Trophoblast cell (in vitro differentiated cells and primary cell): ENCODE measurements at regions not wholly inside any gene's neighbourhood (a gene's known extent, or its start where the extent isn't known, plus 50 kb on each side); places are given as distances from the start of the nearest gene placed in this dataset.

Experiments used
- DNase-seq, 2 donors: peaks; one replicate each; pipeline ENCODE4 v3.0.0-alpha.2; 2016
- H2AFZ ChIP-seq: 2 replicates; pipeline ENCODE4 v1.6.1; 2013; ENCODE audit warnings: low read length, moderate library complexity, mild to moderate bottlenecking; ENCODE audit not compliant: insufficient read depth, poor library complexity
- H2AK5ac ChIP-seq: 2 replicates; pipeline ENCODE4 v1.6.1; 2013; ENCODE audit warnings: mild to moderate bottlenecking, low read length
- H2BK120ac ChIP-seq: 2 replicates; pipeline ENCODE4 v1.6.1; 2013; ENCODE audit warnings: low read length, mild to moderate bottlenecking, moderate library complexity; ENCODE audit not compliant: insufficient read depth, poor library complexity
- H2BK12ac ChIP-seq: 2 replicates; pipeline ENCODE4 v1.6.1; 2013; ENCODE audit warnings: mild to moderate bottlenecking, low read length, moderate library complexity
- H2BK5ac ChIP-seq: 2 replicates; pipeline ENCODE4 v1.6.1; 2013; ENCODE audit warnings: low read length, low read depth, moderate library complexity, mild to moderate bottlenecking; ENCODE audit not compliant: poor library complexity
- H3K14ac ChIP-seq: 2 replicates; pipeline ENCODE4 v1.6.1; 2013; ENCODE audit warnings: mild to moderate bottlenecking, low read length
- H3K18ac ChIP-seq: 2 replicates; pipeline ENCODE4 v1.6.1; 2013; ENCODE audit warnings: mild to moderate bottlenecking, low read length
- H3K23ac ChIP-seq: 2 replicates; pipeline ENCODE4 v1.6.1; 2013; ENCODE audit warnings: low read length
- H3K27ac ChIP-seq: 2 replicates; pipeline ENCODE4 v1.5.1; 2013; ENCODE audit warnings: low read depth, mild to moderate bottlenecking, inconsistent platforms, low read length, moderate library complexity
- H3K27me3 ChIP-seq: 2 replicates; pipeline ENCODE4 v1.6.1; 2013; ENCODE audit warnings: inconsistent platforms, mild to moderate bottlenecking, low read length, moderate library complexity; ENCODE audit not compliant: insufficient read depth
- H3K36me3 ChIP-seq, 2 experiments: 1 replicate in 1 of 2; 2 replicates in 1 of 2; pipeline ENCODE4 v1.6.1; 2013; ENCODE audit warnings: low read length in 2 of 2, mild to moderate bottlenecking in 2 of 2, moderate library complexity in 1 of 2; ENCODE audit not compliant: insufficient read depth in 2 of 2, control insufficient read depth in 1 of 2
- H3K4ac ChIP-seq: 2 replicates; pipeline ENCODE4 v1.6.1; 2013; ENCODE audit warnings: low read depth, mild to moderate bottlenecking, low read length, moderate library complexity
- H3K4me1 ChIP-seq, 2 experiments: 1 replicate in 1 of 2; 2 replicates in 1 of 2; pipeline ENCODE4 v1.6.1; 2013; ENCODE audit warnings: low read length in 2 of 2, mild to moderate bottlenecking in 2 of 2, moderate library complexity in 1 of 2; ENCODE audit not compliant: insufficient read depth in 2 of 2, control insufficient read depth in 1 of 2
- H3K4me2 ChIP-seq: 2 replicates; pipeline ENCODE4 v1.6.1; 2013; ENCODE audit warnings: inconsistent platforms, mild to moderate bottlenecking, low read length, moderate library complexity
- H3K4me3 ChIP-seq: 2 replicates; pipeline ENCODE4 v1.5.1; 2013; ENCODE audit warnings: mild to moderate bottlenecking, low read depth, low read length, inconsistent platforms
- H3K79me1 ChIP-seq: one replicate; pipeline ENCODE4 v1.6.1; 2013; ENCODE audit warnings: low read length
- H3K79me2 ChIP-seq: 2 replicates; pipeline ENCODE4 v1.6.1; 2013; ENCODE audit warnings: low read length, mild to moderate bottlenecking; ENCODE audit not compliant: control insufficient read depth, insufficient read depth, poor library complexity
- H3K9ac ChIP-seq: 2 replicates; pipeline ENCODE4 v1.6.1; 2013; ENCODE audit warnings: mild to moderate bottlenecking, low read length
- H3K9me3 ChIP-seq: 2 replicates; pipeline ENCODE4 v1.6.1; 2013; ENCODE audit warnings: low read depth, mild to moderate bottlenecking, control low read depth, inconsistent platforms, low read length; ENCODE audit not compliant: insufficient read depth
- H4K12ac ChIP-seq: 2 replicates; pipeline ENCODE4 v1.6.1; 2013; ENCODE audit warnings: low read depth, mild to moderate bottlenecking, low read length, moderate library complexity
- H4K8ac ChIP-seq: 2 replicates; pipeline ENCODE4 v1.6.1; 2013; ENCODE audit warnings: low read depth, mild to moderate bottlenecking, low read length, moderate library complexity
- H4K91ac ChIP-seq: one replicate; pipeline ENCODE4 v1.6.1; 2013; ENCODE audit warnings: low read depth, mild to moderate bottlenecking, low read length, moderate library complexity
- WGBS: extraction: QIAGEN DNeasy Blood & Tissue Kit; methylation state at CpG from one replicate; pipeline ENCODE4 v1.1.7; 2013; ENCODE audit warnings: missing lambda C conversion rate; ENCODE audit not compliant: insufficient read length, insufficient coverage; ENCODE audit errors: extremely low coverage; 5-methylcytosine and 5-hydroxymethylcytosine counted together

- Histone ChIP-seq H2BK5ac (no peak overlapping the region), H4K12ac (no peak overlapping the region), H3K4me1 (no peaks in the 10 kb centered on the region), H4K8ac (no peak overlapping the region), H3K79me2 (no peaks in the 10 kb centered on the region), H2AFZ (no peak overlapping the region), H3K18ac (no peak overlapping the region), H3K27me3 (no peaks in the 10 kb centered on the region), H3K9me3 (peaks cover 1% of the 10 kb centered on the region), H3K4ac (no peak overlapping the region), H3K14ac (no peak overlapping the region), H3K9ac (no peak overlapping the region), H2BK120ac (no peak overlapping the region), H3K23ac (no peak overlapping the region), H4K91ac (no peak overlapping the region), H3K36me3 (no peaks in the 10 kb centered on the region), H3K79me1 (no peaks in the 10 kb centered on the region), H2BK12ac (no peak overlapping the region), H3K4me2 (no peak overlapping the region), H3K27ac (no peak overlapping the region), H2AK5ac (no peak overlapping the region), H3K4me3 (no peak overlapping the region)
- WGBS, result no CpG with 5 or more reads among the region's 5 CpGs
- DNase-seq, result no peak
These were observed 147.2 kb upstream of the SLC1A4 start for GRCh38 chr2:64842030-64842429.

GRCh38 chr2:64844087-64844486 lies 145.1 kb upstream of the SLC1A4 start:
- H3K4me3 ChIP-seq, result no peak overlapping the region
- H3K18ac ChIP-seq, result no peak overlapping the region
- H3K9ac ChIP-seq, result no peak overlapping the region
- no peak overlapping the region for H3K23ac ChIP-seq
- H4K8ac ChIP-seq, result no peak overlapping the region
- no peaks in the 10 kb centered on the region for H3K79me2 ChIP-seq
- H3K9me3 ChIP-seq, result no peaks in the 10 kb centered on the region
- H3K4me2 ChIP-seq, result no peak overlapping the region
- H3K27ac ChIP-seq, result no peak overlapping the region
- H2BK5ac ChIP-seq, result no peak overlapping the region
- H3K36me3 ChIP-seq, result no peaks in the 10 kb centered on the region
- no peak overlapping the region for H4K91ac ChIP-seq
- H3K27me3 ChIP-seq, result no peaks in the 10 kb centered on the region
- no peak overlapping the region for H2BK12ac ChIP-seq
- no peak overlapping the region for H3K14ac ChIP-seq
- no peak overlapping the region for H3K4ac ChIP-seq
- no peak overlapping the region for H2AK5ac ChIP-seq
- H3K79me1 ChIP-seq, result peaks cover under 1% of the 10 kb centered on the region
- H3K4me1 ChIP-seq, result peaks cover 5 to 10% of the 10 kb centered on the region in 2 experiments
- no peak overlapping the region for H2AFZ ChIP-seq
- no peak overlapping the region for H2BK120ac ChIP-seq
- DNase-seq, result no peak
- no CpG with 5 or more reads among the region's 2 CpGs for WGBS
- no peak overlapping the region for H4K12ac ChIP-seq

DNA sequence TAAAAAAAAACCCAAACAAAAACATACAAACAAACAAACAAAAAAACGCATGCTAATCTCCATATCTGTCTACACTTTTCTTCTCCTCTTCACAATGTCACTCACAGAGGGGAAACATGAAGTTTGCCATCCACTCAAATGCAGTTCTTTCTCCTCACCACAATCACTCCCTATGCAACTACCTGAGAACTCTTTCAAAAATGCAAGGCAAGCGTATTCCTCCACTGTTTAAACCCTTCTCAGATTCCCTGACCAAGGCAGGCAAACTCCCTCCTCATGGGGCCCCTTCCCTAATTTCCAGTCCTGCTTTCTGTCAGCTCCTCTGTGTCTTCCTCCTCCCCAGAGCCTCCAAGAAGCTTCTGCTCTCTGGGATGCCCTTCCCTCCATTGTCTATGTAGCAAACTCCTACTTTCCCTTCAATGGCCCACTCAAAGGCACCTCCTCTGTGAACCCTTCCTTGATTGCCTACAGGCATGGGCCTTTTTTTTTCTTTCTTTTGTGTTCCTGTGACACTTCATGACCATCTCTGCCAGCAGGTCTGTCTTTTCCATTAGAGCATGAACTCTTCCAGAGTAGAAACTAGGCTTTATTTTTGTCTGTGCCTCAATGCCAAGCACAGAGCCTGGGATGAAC lies 143.8 kb upstream of the SLC1A4 start:
- Histone ChIP-seq H3K27me3 (no peaks in the 10 kb centered on the region), H3K79me1 (peaks cover 2% of the 10 kb centered on the region), H4K8ac (no peak overlapping the region), H2BK12ac (no peak overlapping the region), H3K79me2 (no peaks in the 10 kb centered on the region), H3K4ac (no peak overlapping the region), H3K9me3 (no peaks in the 10 kb centered on the region), H3K36me3 (no peaks in the 10 kb centered on the region), H2AK5ac (no peak overlapping the region), H2BK120ac (no peak overlapping the region), H3K4me3 (no peak overlapping the region), H3K4me1 (peaks cover 5 to 10% of the 10 kb centered on the region in 2 experiments), H3K23ac (no peak overlapping the region), H3K18ac (no peak overlapping the region), H3K27ac (no peak overlapping the region), H2BK5ac (no peak overlapping the region), H3K14ac (no peak overlapping the region), H3K4me2 (no peak overlapping the region), H3K9ac (no peak overlapping the region), H4K91ac (no peak overlapping the region), H4K12ac (no peak overlapping the region), H2AFZ (no peak overlapping the region)
- 100% methylated on average over 1 of the region's 2 CpGs for WGBS
- DNase-seq, result no peak

GRCh38 chr2:64846177-64846576 lies 143.0 kb upstream of the SLC1A4 start:
- Histone ChIP-seq H3K9ac (no peak overlapping the region), H3K9me3 (no peaks in the 10 kb centered on the region), H4K12ac (no peak overlapping the region), H3K23ac (no peak overlapping the region), H3K36me3 (no peaks in the 10 kb centered on the region), H2AK5ac (no peak overlapping the region), H3K4me1 (peaks cover 5 to 10% of the 10 kb centered on the region in 2 experiments), H3K4me3 (no peak overlapping the region), H3K18ac (no peak overlapping the region), H2BK120ac (no peak overlapping the region), H2BK5ac (no peak overlapping the region), H3K14ac (no peak overlapping the region), H3K4ac (no peak overlapping the region), H4K91ac (no peak overlapping the region), H3K27me3 (no peaks in the 10 kb centered on the region), H4K8ac (no peak overlapping the region), H3K27ac (no peak overlapping the region), H3K79me1 (peaks cover 2% of the 10 kb centered on the region), H2BK12ac (no peak overlapping the region), H2AFZ (no peak overlapping the region), H3K79me2 (no peaks in the 10 kb centered on the region), H3K4me2 (no peak overlapping the region)
- no peak for DNase-seq
- WGBS, result no CpG with 5 or more reads among the region's 3 CpGs
